WTC11 (cell line): ENCODE measurements at regions not wholly inside any gene's neighbourhood (a gene's known extent, or its start where the extent isn't known, plus 50 kb on each side); places are given as distances from the start of the nearest gene placed in this dataset.

Experiments used
- ATAC-seq: fragments of 200-7000 bp; cut with Tn5 transposase; 2 replicates; pipeline ENCODE4 v1.10.0; 2021; ENCODE audit warnings: mild to moderate bottlenecking, moderate library complexity
- CTCF ChIA-PET: fragments of 300-600 bp; sonication (Branson Sonifier 250); formaldehyde crosslinking; loops from one replicate; lab custom pipeline; 2021; ENCODE audit warnings: antibody characterized with exemption; lab: Charles Lee
- POLR2A ChIA-PET: fragments of 350-600 bp; sonication (Branson Sonifier 250); formaldehyde crosslinking; loops from one replicate; lab custom pipeline; 2021; ENCODE audit warnings: antibody characterized with exemption; lab: Charles Lee
- DNase-seq: peaks from one replicate; pipeline ENCODE4 v3.0.0; 2021; ENCODE audit warnings: low spot score
- H3K27ac Mint-ChIP-seq: 2 replicates; pipeline ENCODE4 v1.8.0; 2021; ENCODE audit warnings: mixed read lengths
- H3K27me3 Mint-ChIP-seq: 2 replicates; pipeline ENCODE4 v1.8.0; 2021; ENCODE audit warnings: low read depth, mild to moderate bottlenecking, moderate library complexity, mixed read lengths
- H3K36me3 Mint-ChIP-seq: 2 replicates; pipeline ENCODE4 v1.8.0; 2021; ENCODE audit warnings: mixed read lengths
- H3K4me1 Mint-ChIP-seq: 2 replicates; pipeline ENCODE4 v1.8.0; 2022; ENCODE audit warnings: mixed read lengths
- H3K4me3 Mint-ChIP-seq: 2 replicates; pipeline ENCODE4 v1.8.0; 2021; ENCODE audit warnings: mild to moderate bottlenecking, moderate library complexity, mixed read lengths
- H3K9me3 Mint-ChIP-seq: 2 replicates; pipeline ENCODE4 v1.8.0; 2021; ENCODE audit warnings: mixed read lengths
- AFF4 ChIP-seq: sonication (generic); formaldehyde crosslinking; IDR thresholded peaks from 2 replicates; pipeline ENCODE4 v1.8.1; 2023; ENCODE audit warnings: mild to moderate bottlenecking, missing genetic modification reagents, borderline replicate concordance
- CBFB ChIP-seq: sonication (generic); formaldehyde crosslinking; IDR thresholded peaks from 2 replicates; pipeline ENCODE4 v1.8.1; 2022; ENCODE audit warnings: mild to moderate bottlenecking, low read depth, missing genetic modification reagents
- EMX1 ChIP-seq: fragments of 250-450 bp; sonication (Bioruptor Pico); IDR thresholded peaks from 2 replicates; pipeline ENCODE4 v1.8.0; 2021; ENCODE audit warnings: mild to moderate bottlenecking
- FOXJ3 ChIP-seq: sonication (generic); formaldehyde crosslinking; IDR thresholded peaks from 2 replicates; pipeline ENCODE4 v1.9.0; 2021; ENCODE audit warnings: missing genetic modification reagents, mild to moderate bottlenecking, borderline replicate concordance
- FOXP4 ChIP-seq: sonication (generic); formaldehyde crosslinking; IDR thresholded peaks from 2 replicates; pipeline ENCODE4 v1.8.0; 2022; ENCODE audit warnings: mild to moderate bottlenecking, missing genetic modification reagents
- GRHL2 ChIP-seq: fragments of 250-450 bp; sonication (Bioruptor Pico); IDR thresholded peaks from 2 replicates; pipeline ENCODE4 v1.8.0; 2022; ENCODE audit warnings: mild to moderate bottlenecking, moderate library complexity; ENCODE audit not compliant: insufficient replicate concordance, severe bottlenecking
- HMGA2 ChIP-seq: fragments of 250-450 bp; sonication (Bioruptor Pico); IDR thresholded peaks from 2 replicates; pipeline ENCODE4 v1.4.0; 2021; ENCODE audit warnings: mild to moderate bottlenecking, moderate library complexity
- KAT7 ChIP-seq: sonication (generic); formaldehyde crosslinking; IDR thresholded peaks from 2 replicates; pipeline ENCODE4 v1.8.1; 2023; ENCODE audit warnings: missing genetic modification reagents, mild to moderate bottlenecking, borderline replicate concordance
- NFATC4 ChIP-seq: fragments of 250-450 bp; sonication (Bioruptor Pico); IDR thresholded peaks from 2 replicates; pipeline ENCODE4 v1.9.0; 2021; ENCODE audit warnings: mild to moderate bottlenecking
- NR1H2 ChIP-seq: sonication (generic); formaldehyde crosslinking; IDR thresholded peaks from 2 replicates; pipeline ENCODE4 v1.9.0; 2021; ENCODE audit warnings: mild to moderate bottlenecking, moderate library complexity, missing genetic modification reagents
- PRRX2 ChIP-seq: fragments of 250-450 bp; sonication (Bioruptor Pico); IDR thresholded peaks from 2 replicates; pipeline ENCODE4 v1.8.0; 2021; ENCODE audit warnings: mild to moderate bottlenecking
- SMAD4 ChIP-seq: sonication (generic); formaldehyde crosslinking; IDR thresholded peaks from 2 replicates; pipeline ENCODE4 v1.8.0; 2022; ENCODE audit warnings: mild to moderate bottlenecking, missing genetic modification reagents
- SOX15 ChIP-seq: fragments of 250-450 bp; sonication (Bioruptor Pico); IDR thresholded peaks from 2 replicates; pipeline ENCODE4 v1.9.0; 2021; ENCODE audit warnings: mild to moderate bottlenecking
- TCF7 ChIP-seq: sonication (generic); formaldehyde crosslinking; IDR thresholded peaks from 2 replicates; pipeline ENCODE4 v1.8.0; 2022; ENCODE audit warnings: mild to moderate bottlenecking, low read depth, missing genetic modification reagents, moderate library complexity
- TP53 ChIP-seq: sonication (generic); formaldehyde crosslinking; IDR thresholded peaks from 2 replicates; pipeline ENCODE4 v1.8.1; 2023; ENCODE audit warnings: mild to moderate bottlenecking, missing genetic modification reagents
- ZNF396 ChIP-seq: fragments of 250-450 bp; sonication (Bioruptor Pico); IDR thresholded peaks from 2 replicates; pipeline ENCODE4 v1.8.0; 2021; ENCODE audit warnings: mild to moderate bottlenecking, moderate library complexity, borderline replicate concordance
- ZNF423 ChIP-seq: fragments of 250-450 bp; sonication (Bioruptor Pico); IDR thresholded peaks from 2 replicates; pipeline ENCODE4 v2.1.2; 2022; ENCODE audit warnings: mild to moderate bottlenecking, moderate library complexity
- ZNF671 ChIP-seq: fragments of 250-450 bp; sonication (Bioruptor Pico); IDR thresholded peaks from 2 replicates; pipeline ENCODE4 v1.8.0; 2021; ENCODE audit warnings: mild to moderate bottlenecking
- TF ChIP-seq, protein P1 (sequence below): fragments of 250-450 bp; sonication (Bioruptor Pico); conservative IDR thresholded peaks from 2 replicates; pipeline ENCODE4 v1.9.0; 2021; ENCODE audit warnings: mild to moderate bottlenecking
- TF ChIP-seq, protein P2 (sequence below): sonication (generic); formaldehyde crosslinking; IDR thresholded peaks from 2 replicates; pipeline ENCODE4 v1.8.1; 2023; ENCODE audit warnings: mild to moderate bottlenecking, missing genetic modification reagents, moderate library complexity
- TF ChIP-seq, protein P3 (sequence below): sonication (generic); formaldehyde crosslinking; IDR thresholded peaks from 2 replicates; pipeline ENCODE4 v1.8.1; 2022; ENCODE audit warnings: mild to moderate bottlenecking, moderate library complexity, missing genetic modification reagents

GRCh38 chr12:87378526-87378925 lies 650.7 kb downstream of the C12orf50 start:
- H3K4me3 Mint-ChIP-seq, result no peak overlapping the region
- TF ChIP-seq ZNF396 (CRISPR knock-in tag) (no peak), PRRX2 (no peak), SMAD4 (no peak), NR1H2 (no peak), HMGA2 (CRISPR knock-in tag) (no peak)
- TF ChIP-seq, protein P1, sequence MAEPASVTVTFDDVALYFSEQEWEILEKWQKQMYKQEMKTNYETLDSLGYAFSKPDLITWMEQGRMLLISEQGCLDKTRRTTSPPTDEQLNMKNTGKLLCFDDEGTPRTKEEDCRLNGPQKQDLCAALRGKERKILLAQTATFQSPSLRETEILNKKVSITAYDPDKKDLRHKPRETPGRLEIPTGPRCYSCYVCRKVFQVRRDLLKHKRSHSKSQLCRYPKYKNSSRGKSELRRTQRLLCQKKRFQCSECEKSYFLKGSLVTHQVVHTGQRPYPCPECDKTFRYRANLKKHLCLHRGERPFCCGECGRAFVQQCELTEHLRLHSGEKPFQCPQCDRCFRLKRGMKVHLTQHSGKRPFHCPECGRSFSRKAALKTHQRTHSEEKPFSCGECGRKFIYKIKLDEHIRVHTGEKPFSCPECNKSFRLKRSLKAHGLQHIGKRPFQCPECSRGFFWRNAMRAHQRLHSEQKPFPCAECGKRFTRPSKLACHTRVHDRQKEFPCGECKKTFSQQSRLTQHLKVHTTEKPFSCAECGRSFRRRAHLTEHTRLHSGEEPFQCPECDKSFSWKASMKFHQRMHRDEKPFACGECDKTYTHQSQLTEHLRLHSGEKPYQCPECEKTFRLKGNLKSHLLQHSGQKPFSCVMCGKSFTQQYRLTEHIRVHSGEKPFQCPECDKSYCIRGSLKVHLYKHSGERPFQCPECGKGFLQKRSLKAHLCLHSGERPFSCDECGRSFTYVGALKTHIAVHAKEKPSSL, result no peak
- TF ChIP-seq, all 79 proteins: peak for 0
- DNase-seq (no peak), ATAC-seq (no peak)
- CTCF ChIA-PET, result interaction anchor here (0.5 kb wide), 1 partner anchor 468 kb away, joined by 3 read pairs; no protein-coding TSS in a partner anchor
- Mint-ChIP-seq H3K4me1 (peaks cover 6% of the 10 kb centered on the region), H3K9me3 (peaks cover 20% of the 10 kb centered on the region), H3K27me3 (no peaks in the 10 kb centered on the region), H3K27ac (no peak overlapping the region), H3K36me3 (peaks cover 7% of the 10 kb centered on the region)
- POLR2A ChIA-PET, result no interaction called here

GRCh38 chr12:87376722-87377121 lies 652.5 kb downstream of the C12orf50 start:
- H3K27ac Mint-ChIP-seq, result no peak overlapping the region

More at GRCh38 chr12:87376722-87377121, 652.5 kb downstream of the C12orf50 start:
- TF ChIP-seq, protein P2, sequence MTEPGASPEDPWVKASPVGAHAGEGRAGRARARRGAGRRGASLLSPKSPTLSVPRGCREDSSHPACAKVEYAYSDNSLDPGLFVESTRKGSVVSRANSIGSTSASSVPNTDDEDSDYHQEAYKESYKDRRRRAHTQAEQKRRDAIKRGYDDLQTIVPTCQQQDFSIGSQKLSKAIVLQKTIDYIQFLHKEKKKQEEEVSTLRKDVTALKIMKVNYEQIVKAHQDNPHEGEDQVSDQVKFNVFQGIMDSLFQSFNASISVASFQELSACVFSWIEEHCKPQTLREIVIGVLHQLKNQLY, result no peak
- TF ChIP-seq, protein P3, sequence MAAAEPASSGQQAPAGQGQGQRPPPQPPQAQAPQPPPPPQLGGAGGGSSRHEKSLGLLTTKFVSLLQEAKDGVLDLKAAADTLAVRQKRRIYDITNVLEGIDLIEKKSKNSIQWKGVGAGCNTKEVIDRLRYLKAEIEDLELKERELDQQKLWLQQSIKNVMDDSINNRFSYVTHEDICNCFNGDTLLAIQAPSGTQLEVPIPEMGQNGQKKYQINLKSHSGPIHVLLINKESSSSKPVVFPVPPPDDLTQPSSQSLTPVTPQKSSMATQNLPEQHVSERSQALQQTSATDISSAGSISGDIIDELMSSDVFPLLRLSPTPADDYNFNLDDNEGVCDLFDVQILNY (CRISPR knock-in tag), result no peak
- TF ChIP-seq FOXJ3 (CRISPR knock-in tag) (no peak), ZNF671 (CRISPR knock-in tag) (no peak), ZNF423 (CRISPR knock-in tag) (no peak), GRHL2 (CRISPR knock-in tag) (no peak), SMAD4 (no peak), EMX1 (CRISPR knock-in tag) (no peak), AFF4 (no peak), CBFB (CRISPR knock-in tag) (no peak), FOXP4 (CRISPR knock-in tag) (no peak), TP53 (no peak), SOX15 (CRISPR knock-in tag) (no peak), NFATC4 (CRISPR knock-in tag) (no peak), KAT7 (no peak), TCF7 (CRISPR knock-in tag) (no peak)
- TF ChIP-seq, protein P1, result no peak
- H3K27me3 Mint-ChIP-seq, result no peaks in the 10 kb centered on the region
- ChIA-PET CTCF (no interaction called here), POLR2A (no interaction called here)
- H3K9me3 Mint-ChIP-seq, result peaks cover 22% of the 10 kb centered on the region
- H3K4me1 Mint-ChIP-seq, result no peaks in the 10 kb centered on the region
- no peak for DNase-seq
- ATAC-seq, result no peak
- no peak overlapping the region for H3K4me3 Mint-ChIP-seq
- peaks cover 7% of the 10 kb centered on the region for H3K36me3 Mint-ChIP-seq
